ENCODE measurements at regions not wholly inside any gene's neighbourhood (a gene's known extent, or its start where the extent isn't known, plus 50 kb on each side); places are given as distances from the start of the nearest gene placed in this dataset.

GRCh38 chr2:234673961-234674759, 177.3 kb upstream of the ARL4C start:
- DNase-seq: no peak

DNA sequence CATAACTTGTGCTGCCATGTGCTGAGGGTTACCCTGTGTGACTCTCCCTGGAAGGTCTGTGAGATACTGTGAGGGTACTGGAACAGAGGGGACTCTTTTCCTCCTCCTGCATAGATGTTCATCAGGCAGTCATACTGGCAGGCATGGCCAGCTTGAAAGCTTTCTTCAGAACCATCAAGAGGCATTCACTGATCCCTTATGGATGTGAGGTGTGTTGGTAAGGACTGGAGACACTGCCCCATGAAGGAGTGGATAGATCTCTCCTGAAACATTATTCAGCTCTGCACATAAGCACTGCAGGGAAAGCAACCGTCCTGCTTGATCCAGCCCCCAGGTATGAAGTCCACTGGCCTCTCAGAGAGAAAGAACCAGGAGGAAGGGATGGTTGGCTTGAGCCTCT, 176.6 kb upstream of the ARL4C start:
- DNase-seq: no peak

- DNase-seq: no peak
Measured at GRCh38 chr2:234672498-234673150, 175.7 kb upstream of the ARL4C start.

DNA sequence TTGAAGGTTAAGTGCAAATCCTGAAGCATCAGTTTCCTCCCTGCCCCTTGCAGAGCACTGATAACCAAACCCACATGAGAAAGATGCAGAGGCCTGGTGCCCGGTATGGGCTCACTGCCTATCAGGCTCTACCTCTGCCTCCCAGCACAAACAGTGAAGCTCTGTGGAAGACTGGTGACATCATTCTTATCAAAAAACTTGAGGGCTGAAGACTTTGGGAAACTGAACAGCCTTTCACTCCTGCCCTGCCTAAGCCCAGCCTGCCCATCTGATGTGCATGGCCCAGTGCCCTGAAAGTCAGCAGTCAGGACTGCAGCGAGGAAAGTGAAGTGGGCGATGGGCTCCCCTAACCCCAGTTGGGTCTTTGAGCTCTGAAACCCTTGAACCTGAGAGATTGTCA, 174.8 kb upstream of the ARL4C start:
- DNase-seq: no peak

GRCh38 chr2:234671231-234671630, 174.3 kb upstream of the ARL4C start:
- DNase-seq: no peak

DNA sequence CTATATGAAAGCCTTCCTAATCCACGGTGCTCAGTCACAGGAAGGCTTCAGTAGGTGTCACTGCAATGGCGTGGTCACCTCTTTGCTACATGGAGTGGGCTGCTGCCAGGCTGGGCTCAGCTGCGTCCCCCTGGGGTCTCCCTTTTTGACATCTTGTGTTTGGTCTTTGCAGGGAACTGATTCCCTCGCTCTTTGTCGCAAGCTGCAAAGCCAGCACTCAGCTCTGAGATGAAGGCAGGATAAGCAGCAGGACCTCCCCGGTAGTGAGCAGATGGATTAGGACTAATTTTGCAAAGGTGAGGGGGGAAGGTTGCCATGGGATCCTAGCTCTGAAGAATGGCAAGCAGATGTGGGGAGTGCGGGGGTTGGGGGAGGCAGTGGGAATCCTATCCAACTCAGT, 173.9 kb upstream of the ARL4C start:
- no peak for DNase-seq

- DNase-seq: no peak
Measured at GRCh38 chr2:234670052-234670451, 173.2 kb upstream of the ARL4C start.

DNA sequence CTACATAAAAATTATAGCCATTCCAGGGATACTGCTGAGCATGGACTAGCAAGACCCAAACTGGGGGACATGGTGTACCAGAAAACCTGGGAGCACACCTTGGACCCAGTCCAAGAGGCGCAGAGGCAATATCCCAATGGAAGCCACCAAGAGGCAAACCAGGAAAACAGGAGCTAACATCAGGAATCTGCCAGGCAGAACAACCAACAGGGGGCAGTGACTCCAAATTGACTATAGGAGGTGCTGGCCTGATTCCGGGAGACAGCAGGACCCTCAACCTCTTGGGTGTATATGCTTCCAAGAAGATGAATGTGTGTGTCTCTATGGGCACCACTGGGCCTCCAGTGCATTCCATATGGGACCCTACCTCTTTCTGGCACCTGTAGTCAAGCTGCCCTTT, 172.7 kb upstream of the ARL4C start:
- DNase-seq: no peak

DNA sequence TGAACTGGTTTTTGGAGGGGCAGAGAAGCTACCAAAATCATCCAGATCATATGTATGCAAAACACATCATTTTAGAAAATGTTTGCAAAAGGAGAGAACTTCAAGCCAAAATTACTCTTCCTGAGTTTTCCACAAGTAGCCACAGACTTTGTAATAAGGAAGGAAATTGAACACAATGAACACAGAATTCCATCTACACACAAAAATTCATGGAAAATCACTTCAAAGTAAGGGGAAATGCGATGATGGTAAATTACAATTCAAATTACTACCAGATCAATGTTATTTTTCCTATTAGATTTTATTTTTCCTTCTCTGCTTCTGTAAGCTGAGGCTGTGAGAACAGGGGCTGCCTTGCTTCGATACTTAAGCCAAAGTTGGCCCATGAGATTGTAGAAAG, 172.1 kb upstream of the ARL4C start:
- no peak for DNase-seq

GRCh38 chr2:234666911-234667310, 170.0 kb upstream of the ARL4C start:
- no peak for DNase-seq

- DNase-seq: no peak
Measured at GRCh38 chr2:234665304-234665703, 168.4 kb upstream of the ARL4C start.

DNA sequence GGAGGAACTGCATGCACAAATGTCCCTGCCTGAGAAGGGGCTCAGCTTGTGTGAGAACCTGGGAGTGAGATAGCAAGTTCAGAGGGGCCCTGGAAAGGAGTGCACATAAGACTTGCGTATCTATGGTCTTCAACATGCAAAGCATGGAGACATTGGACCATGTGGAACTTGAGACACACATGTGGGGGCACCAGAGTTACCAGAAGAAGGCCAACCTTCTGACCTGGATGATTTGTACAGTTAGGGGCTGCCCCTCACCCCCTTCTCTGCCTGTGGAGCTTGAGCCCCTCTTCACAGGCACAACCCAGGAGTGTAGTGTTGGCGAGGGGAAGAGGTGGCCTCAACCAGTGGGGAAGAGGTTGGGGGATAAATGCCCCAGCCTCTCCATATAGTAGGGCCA, 165.0 kb upstream of the ARL4C start:
- no peak for DNase-seq

GRCh38 chr2:234661175-234661574, 164.3 kb upstream of the ARL4C start:
- DNase-seq: no peak

- DNase-seq: no peak
Measured at GRCh38 chr2:234655706-234656105, 158.8 kb upstream of the ARL4C start.

DNA sequence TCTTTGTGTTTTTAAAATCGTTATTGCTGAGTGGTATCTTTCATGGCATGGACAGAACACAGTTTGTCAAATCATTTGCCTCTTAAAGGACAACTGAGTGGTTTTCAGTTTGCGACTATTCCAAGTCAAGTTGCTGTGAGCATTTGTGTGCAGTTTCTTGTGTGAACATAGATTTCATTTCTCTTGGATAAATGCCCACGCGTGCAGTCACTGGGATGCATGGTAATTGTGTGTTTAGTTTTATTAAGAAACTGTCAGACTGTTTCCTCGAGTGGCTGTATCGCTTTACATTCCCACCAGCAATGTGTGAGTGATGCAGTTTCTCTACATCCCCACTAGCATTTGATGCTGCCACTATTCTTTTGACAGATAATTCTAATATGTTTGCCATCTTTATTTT, 154.0 kb upstream of the ARL4C start:
- no peak for DNase-seq

DNA sequence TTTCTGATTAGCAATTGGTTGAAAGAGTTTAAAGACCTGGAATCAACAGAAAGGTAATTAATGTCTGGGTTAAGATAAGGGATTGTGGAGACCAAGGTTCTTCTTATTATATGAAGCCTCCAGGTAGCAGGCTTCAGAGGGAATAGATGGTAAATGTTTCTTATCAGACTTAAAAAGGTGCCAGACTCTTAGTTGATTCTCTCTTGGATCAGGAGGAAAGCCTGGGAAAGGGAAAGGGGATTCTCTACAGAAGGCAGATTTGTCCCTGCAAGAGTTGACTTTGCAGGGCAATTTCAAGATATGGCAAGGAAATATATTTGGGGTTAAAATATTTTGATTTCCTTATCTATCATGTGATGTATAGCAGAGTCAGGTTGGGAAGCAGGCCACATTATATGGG, 153.1 kb upstream of the ARL4C start:
- DNase-seq: no peak

GRCh38 chr2:234643407-234643806, 146.5 kb upstream of the ARL4C start:
- DNase-seq: no peak

DNA sequence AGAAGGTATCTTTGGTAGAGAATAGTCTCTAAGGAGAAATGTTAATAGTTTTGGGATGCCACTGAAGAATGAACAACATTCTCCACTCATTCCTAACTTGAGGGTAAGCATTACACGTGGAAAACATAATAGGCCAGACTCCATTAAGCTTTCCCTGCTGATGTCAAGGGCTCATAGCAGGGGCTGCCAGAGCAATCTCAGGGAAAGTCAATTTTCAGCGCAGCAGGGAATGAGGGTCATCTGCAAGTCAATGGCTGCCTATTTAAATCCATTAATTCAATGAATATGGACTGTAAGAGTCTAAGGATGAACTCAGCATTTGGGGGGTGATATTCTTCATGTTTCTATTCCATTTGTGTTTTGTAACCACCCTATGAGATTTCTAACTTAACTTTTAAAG, 144.2 kb upstream of the ARL4C start:
- no peak for DNase-seq

DNA sequence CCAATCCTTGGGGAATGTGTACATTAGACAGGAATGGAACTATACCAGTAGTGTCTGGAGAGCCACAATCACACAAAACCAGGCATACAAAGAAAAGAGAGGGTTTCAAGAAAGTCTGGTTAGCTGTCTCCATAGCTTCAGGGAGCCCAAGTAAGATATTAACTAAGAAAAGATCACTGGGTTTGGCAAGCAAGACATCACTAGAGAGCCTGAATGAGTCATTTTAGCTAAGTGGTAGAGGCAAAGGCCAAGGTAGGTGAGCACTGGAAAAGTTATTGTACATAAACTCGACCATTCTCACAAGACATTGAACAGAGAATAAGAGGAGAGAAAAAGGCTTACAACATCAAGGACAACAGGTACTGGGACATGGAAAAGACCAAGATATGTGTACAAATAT, 143.8 kb upstream of the ARL4C start:
- DNase-seq: no peak

DNA sequence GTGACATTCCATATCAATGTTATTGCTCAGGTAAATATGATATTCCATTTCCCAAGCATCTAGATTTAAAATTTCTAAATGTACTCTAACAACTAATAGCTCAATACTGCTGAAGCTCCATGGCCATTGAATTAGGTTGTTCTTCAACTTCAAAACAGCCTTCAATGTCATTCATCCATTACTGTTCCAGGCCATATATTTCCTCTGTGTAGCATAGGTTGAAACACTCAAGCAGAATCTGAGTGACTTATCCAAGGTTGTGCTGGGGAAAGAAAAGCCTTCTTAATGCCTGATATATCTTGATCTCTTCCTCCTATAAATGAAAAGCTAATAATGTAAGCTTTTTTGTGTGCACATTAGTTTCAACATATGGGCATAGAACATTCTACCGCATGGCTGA, 142.1 kb upstream of the ARL4C start:
- DNase-seq: no peak

- DNase-seq: no peak
Measured at GRCh38 chr2:234635284-234635683, 138.4 kb upstream of the ARL4C start.

DNA sequence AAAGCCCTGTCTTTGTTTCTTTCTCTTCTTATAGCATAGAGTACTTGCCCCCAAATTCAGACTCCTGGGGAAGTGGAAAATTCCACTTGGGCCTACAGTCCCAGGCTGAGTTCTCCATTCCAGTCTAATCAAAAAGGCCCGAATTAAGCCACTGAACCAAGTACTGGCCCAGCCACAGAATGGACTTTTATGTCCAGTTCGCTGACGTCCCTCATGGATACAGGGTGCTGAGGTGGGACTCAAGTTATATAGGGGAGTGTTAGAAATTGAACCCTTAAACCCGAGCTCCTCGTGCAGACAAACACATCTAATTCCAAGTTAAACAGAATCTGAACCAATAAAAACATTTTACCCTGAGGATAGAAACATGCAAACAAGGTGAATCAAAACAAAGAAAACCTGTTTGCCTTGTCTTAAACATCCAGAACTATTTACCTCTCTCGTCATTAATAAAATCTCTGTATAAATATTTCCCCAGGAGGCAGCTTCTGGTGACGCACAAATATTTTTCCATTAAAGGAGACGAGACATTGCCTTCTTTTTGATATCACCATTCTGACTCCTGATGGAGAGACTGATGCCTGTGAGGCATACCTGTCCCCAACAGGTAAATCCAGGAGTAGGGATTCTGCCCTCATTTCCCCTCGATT, 136.8 kb upstream of the ARL4C start:
- DNase-seq: no peak

DNA sequence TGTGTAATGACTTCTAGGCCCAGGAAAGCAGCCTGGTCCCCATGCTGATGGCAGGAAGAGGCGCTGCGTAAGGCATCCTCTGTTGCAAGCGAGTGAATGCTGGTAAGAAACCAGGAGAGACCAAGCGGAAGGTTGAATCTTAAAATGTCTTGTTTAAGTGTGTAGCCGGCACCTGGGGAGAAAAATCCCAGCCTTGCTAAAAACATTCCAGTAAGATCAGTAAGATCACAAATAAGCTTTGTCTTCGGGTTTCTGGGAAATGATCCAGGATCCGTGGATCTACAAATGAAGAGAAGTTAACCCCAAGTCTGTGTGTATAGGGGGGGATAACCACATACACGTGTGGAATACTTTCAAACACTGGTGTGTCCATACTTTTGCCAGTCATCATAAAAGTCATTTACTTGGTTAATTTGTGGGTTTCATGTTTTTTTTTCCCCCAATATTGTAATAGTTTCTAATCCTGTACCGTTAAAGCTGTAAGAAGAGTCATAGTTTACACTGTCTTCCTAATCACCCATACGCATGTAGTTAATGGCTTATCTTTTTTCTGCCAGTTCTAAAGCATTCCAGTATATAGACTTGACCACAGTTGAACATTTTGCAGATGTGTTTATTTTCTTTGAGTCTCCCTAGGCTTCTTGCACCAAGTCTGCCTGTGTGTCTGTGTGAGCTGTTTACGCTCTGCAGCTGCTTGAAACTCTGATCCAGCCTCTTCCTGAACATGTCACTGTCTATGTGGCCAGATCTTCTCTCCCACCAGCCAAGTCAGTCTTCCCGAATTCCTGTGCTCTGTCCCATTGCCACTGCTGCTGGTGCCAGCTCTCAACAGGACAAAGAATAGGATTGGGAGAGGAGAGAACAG, 135.9 kb upstream of the ARL4C start:
- no peak for DNase-seq
